Stimulated activated CD4-positive, alpha-beta T cell treated with anti-CD3 and anti-CD28 coated beads, Interleukin-4, amount 100 ng/mL, for 1 hour (primary cell): ENCODE measurements at regions not wholly inside any gene's neighbourhood (a gene's known extent, or its start where the extent isn't known, plus 50 kb on each side); places are given as distances from the start of the nearest gene placed in this dataset.
"Not testable (repeated sequence)": the region's sequence is repeated elsewhere in the genome, so short reads cannot be mapped to it uniquely, and the experiment has no call there.

Experiments used
- DNase-seq: peaks from one replicate; pipeline ENCODE4 v3.0.0-alpha.2; 2020

- DNase-seq: no peak
Measured at GRCh38 chr3:109806929-109807328, 469.6 kb upstream of the DPPA4 start.

GRCh38 chr3:109809513-109809912 is 472.2 kb upstream of the DPPA4 start:
- DNase-seq: no peak

GRCh38 chr3:109818081-109818480 is 480.7 kb upstream of the DPPA4 start:
- DNase-seq: no peak

DNA sequence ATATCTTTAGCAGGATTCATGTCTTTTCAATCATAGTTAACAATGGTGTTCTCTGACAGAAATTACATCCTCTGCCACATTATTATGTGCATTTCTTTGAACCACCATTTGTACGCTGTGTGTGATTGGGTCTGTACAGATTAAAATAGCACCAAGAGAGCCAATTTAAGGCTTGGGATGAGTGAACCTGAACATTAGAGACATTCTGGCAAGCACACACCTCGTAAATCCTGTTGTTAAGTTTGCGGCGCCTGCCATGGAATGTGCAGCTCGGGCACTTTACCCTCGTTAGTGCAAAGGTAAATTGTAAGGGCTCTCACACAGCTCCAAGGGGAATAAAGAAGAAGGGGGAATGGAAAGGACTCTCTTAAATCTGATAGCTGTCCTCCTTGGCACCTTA is 482.4 kb upstream of the DPPA4 start:
- no peak for DNase-seq

- no peak for DNase-seq
Measured at GRCh38 chr3:109825971-109826810, 488.8 kb upstream of the DPPA4 start.

GRCh38 chr3:109831403-109831802 is 494.1 kb upstream of the DPPA4 start:
- no peak for DNase-seq

DNA sequence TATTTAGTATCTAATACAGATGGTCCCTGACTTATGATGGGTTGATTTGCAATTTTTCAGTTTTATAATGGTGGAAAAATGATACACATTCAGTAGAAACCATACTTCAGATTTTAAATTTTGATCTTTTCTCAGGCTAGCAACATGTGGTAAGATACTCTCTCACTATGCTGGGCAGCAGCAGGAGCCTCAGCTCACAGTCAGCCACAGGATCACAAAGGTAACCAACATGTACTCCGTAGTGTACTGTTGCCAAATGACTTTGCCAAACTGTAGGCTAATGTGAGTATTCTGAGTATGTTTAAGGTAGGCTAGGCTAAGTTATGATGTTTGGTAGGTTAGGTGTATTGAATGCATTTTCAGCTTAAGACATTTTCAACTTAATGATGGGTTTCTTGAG is 498.6 kb upstream of the DPPA4 start:
- no peak for DNase-seq

- DNase-seq: no peak
Measured at GRCh38 chr3:109851854-109852253, 514.5 kb upstream of the DPPA4 start.

- DNase-seq: no peak
Measured at GRCh38 chr3:109852283-109852682, 514.9 kb upstream of the DPPA4 start.

GRCh38 chr3:109853077-109853731 is 515.9 kb upstream of the DPPA4 start:
- no peak for DNase-seq

DNA sequence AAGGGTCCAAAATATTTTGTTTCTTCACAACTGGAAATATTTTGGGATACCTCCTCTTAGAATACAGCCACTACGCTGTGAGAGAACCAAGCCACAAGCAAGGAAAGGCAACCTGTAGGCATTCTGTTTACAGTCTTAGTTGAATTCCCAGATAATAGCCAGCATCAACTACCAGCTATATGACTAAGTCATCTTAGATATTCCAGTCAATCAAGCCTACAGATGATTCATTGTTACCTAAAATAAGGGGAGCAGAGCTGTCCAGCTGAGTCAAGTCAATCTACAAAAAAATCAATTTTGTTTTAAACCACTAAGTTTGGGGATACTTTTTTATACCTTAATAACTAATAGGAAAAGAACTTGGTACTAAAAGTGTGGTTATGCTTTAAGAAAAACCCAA is 526.4 kb upstream of the DPPA4 start:
- DNase-seq: no peak

DNA sequence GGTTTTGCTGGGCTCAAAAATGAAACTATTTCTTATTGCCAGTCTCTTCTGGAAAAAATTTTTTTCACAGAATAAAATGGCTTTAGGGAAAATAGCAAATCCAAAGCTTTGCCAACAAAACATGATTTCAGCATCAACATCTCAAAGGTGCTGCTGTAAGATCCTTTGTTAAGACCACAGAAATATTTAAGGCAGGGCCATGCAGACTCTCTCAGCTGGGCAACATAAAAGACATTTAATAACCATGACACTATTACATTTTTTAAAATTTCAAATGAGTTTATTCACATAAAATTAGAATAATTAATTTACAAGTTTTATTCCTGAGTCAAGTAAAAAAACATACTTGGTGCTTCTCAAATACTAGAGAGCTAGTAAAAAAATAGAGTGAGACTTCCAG is 527.1 kb upstream of the DPPA4 start:
- DNase-seq: no peak

DNA sequence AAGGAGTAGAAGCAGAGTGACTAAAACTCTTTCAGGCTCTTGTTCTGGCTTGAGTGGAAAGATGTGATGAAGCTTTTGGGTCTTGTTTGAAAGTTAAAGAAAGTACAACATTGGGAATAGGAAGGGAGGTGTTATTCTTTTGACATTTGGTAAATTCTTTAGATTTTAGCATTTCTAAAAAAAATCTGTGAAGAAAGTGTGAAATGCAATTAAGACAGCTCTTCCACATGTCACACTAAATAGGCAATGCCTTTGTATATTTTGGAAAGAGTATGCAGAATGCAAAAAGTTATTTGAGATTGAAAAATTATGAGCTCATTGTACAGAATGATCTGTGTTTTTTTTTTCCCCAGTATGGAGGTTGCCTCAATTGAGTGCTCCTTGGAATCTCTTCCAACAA is 532.2 kb upstream of the DPPA4 start:
- DNase-seq: no peak

- DNase-seq: no peak
Measured at GRCh38 chr3:109874896-109875708, 537.8 kb upstream of the DPPA4 start.

DNA sequence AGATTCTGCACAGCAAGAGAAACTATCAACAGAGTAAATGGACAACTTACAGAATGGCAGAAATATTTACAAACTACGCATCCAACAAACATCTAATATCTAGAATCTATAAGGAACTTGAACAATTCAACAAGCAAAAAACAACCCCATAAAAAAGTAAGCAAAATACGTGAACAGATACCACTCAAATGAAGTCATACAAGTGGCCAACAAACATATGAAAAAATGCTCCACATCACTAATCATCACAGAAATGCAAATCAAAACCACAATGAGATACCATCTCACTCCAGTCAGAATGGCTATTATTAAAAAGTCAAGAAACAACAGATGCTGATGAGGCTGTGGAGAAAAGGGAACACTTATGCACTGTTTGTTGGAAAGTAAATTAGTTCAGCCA is 540.3 kb upstream of the DPPA4 start:
- DNase-seq: not testable (repeated sequence)

DNA sequence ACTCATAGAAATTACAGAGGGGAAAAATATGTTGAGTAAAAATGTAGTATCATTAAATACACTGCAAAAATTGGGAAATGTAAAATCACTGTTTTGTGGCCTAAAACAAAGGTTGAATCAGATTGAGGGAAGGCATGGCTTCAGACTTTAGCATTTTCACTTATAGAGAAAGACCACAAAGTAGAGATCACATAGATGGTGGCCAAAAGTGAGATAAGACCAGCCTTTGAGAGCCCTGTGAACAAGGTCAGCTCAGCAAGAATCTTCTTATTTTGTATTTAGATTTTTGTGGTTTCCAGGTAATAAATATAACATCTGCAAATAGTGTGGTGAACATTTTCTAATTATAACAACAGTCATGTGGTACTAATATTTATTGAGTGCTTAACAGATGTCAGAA is 544.8 kb upstream of the DPPA4 start:
- no peak for DNase-seq

DNA sequence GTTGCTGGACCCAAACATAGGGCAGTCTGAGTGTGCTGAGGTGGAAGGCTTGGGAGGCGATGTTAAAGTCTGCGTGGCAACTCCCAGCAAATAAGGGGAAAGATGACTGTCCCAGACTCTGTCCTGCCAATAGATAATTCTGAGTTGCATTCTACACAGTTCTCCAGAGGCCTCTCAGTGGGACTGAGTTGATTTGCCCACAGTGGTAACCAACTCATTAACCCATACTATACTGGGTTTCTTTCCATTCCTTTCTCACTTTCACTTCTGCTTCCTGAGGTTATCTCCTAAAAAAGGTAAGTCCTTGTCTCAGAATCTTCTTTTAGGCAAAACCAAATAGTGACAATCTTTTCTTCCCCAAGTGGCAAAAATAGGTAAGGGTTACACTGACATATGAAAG is 549.9 kb upstream of the DPPA4 start:
- no peak for DNase-seq

GRCh38 chr3:109888026-109888425 is 550.7 kb upstream of the DPPA4 start:
- DNase-seq: no peak

DNA sequence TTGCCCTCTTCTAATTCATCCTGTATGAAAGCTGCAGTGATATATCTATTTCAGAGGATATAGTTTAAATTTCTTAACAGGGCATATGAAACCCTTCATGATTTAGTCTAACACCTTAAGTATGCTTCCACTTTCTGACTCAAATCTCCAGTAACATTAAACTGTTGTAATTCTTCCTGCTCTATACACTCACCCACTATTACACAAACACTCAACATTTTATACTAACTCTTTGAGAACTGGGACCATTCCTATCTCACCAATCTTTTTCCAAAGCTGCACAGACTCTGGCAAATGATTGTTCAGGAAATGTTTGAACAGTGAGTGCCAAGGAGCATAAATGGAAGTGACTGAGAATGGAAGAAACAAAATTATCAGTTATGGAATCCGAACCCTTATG is 560.4 kb upstream of the DPPA4 start:
- no peak for DNase-seq

DNA sequence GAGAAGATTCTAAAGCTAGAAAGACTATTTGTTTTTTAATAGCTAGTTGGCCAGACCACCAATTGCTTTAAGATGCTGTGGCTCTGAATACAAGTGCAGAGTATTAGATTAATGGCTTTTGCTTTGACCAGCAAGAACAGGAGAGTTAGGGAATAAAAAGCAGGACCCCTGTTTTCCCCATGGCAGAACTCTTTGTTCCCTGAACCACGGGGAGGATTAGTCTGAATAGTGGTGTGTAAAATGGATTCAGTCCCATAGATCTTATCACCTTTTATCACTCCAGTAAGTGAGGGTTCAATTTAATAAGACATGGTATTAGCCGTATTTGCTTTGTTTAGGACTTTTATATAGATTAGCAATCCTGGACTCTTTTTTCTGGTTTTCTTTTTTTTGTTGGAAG is 562.6 kb upstream of the DPPA4 start:
- DNase-seq: no peak

- DNase-seq: no peak
Measured at GRCh38 chr3:109900783-109901182, 563.4 kb upstream of the DPPA4 start.

DNA sequence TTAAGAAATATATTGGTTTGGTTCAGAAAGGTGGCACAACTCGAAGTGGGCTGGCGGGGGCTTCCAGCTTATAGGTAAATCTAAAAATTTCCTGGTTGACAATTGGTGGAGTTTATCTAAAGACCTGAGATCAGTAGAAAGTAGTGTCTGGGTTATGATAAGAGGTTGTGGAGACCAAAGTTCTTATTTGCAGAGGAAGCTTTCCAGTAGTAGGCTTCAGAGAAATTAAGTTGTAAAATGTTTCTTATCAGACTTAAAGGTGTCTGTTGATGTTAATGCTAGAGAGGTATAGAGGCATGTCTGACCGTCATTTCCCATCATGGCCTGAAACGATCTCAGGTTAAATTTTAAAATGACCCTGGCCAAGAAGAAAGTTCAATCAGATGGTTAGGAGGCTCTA is 565.2 kb upstream of the DPPA4 start:
- DNase-seq: no peak

DNA sequence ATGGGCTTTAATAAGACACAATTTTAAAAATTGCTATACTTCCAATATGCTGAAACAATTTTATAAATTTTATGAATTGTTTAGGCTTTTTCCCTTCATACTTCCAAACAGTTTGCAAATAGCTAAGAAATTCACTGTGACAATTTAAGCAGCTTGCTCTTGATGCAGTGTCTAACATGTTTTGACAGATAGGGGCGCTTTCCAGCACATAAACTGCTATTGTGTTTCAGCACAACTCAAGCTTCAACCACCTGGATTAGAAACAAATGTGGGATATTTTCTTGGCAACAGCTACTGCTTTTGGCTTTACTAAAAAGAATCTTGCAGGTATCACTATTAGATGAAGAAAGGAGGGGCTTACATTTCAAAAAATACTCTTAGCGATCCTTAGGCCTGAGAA is 565.8 kb upstream of the DPPA4 start:
- no peak for DNase-seq

DNA sequence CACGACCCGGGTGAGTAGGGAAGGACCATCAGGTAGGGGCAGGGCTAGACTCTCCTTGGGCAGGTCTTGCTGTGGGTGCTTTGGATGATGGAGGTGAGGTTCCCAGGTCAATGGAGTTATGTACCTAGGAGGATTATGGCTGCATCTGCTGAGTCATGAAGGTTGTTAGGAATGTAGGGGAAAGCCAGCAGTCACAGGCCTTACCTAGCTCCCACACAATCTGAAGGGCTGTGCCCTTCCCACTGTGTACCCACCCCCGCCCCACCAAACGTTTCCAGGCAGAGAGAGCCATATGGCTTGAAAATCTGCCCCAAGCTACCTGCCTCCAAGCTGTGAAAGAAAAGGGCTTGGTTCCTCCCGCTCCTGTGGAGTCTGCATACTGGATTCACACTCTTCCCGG is 573.4 kb upstream of the DPPA4 start:
- DNase-seq: no peak
